ENCODE measurements at regions not wholly inside any gene's neighbourhood (a gene's known extent, or its start where the extent isn't known, plus 50 kb on each side); places are given as distances from the start of the nearest gene placed in this dataset.

- TF ChIP-seq CTCF (IDR thresholded peaks at IDR 0.05; ENCODE audit: low read depth, low read length) = no peak
- TF ChIP-seq POLR2A (IDR thresholded peaks at IDR 0.05; ENCODE audit: extremely low read depth, insufficient read length) = no peak
These were observed 425.1 kb downstream of the EFNB2 start for GRCh38 chr13:106110241-106110855.

Data from NB4 (cell line).